Adrenal gland (tissue), 9 donors: ENCODE measurements at regions not wholly inside any gene's neighbourhood (a gene's known extent, or its start where the extent isn't known, plus 50 kb on each side); places are given as distances from the start of the nearest gene placed in this dataset.

Experiments
- DNase-seq, 7 donors: peaks; one replicate each; pipeline ENCODE4 v3.0.0-alpha.2; 2019 to 2020
- H3K27ac ChIP-seq, 5 donors: fragments of 200-600 bp; sonication (generic) in 4 of 5; 1 replicate in 3 of 5; 2 replicates in 2 of 5; pipeline versions ENCODE4 v1.5.1 to v1.8.0; 2016 to 2020; ENCODE audit warnings: mild to moderate bottlenecking in 1 of 5
- H3K27me3 ChIP-seq: fragments of 200-600 bp; 2 replicates; pipeline ENCODE4 v1.8.0; 2021
- H3K36me3 ChIP-seq, 2 donors: fragments of 200-600 bp; replicated peaks in 1 of 2; 1 replicate in 1 of 2; 2 replicates in 1 of 2; pipeline versions ENCODE4 v1.5.1 to v1.8.0; 2018 to 2022
- H3K4me1 ChIP-seq, 2 donors: fragments of 200-600 bp; replicated peaks in 1 of 2; 1 replicate in 1 of 2; 2 replicates in 1 of 2; pipeline versions ENCODE4 v1.5.1 to v1.8.0; 2018 to 2021
- H3K4me3 ChIP-seq, 4 donors: fragments of 200-600 bp; sonication (generic) in 3 of 4; one replicate each; pipeline ENCODE4 v1.5.1; 2016 to 2018
- H3K9me3 ChIP-seq, 3 donors: fragments of 200-600 bp; sonication (generic) in 1 of 3; replicated peaks in 1 of 3; 1 replicate in 2 of 3; 2 replicates in 1 of 3; pipeline versions ENCODE4 v1.5.1 to v1.8.0; 2016 to 2021
- CTCF ChIP-seq, 6 experiments: fragments of 450-650 bp in 4 of 6; fragments of 200-600 bp in 2 of 6; sonication (generic) in 1 of 6; IDR thresholded peaks; 1 replicate in 5 of 6; 2 replicates in 1 of 6; pipeline versions ENCODE4 v1.5.1 to v1.8.0; 2016 to 2021; ENCODE audit warnings: antibody characterized with exemption in 6 of 6, mild to moderate bottlenecking in 2 of 6, moderate library complexity in 1 of 6
- POLR2A ChIP-seq, 2 donors: fragments of 450-650 bp; IDR thresholded peaks; one replicate each; pipeline ENCODE4 v1.6.1; 2017; ENCODE audit warnings: antibody characterized with exemption in 2 of 2, mild to moderate bottlenecking in 2 of 2, moderate library complexity in 1 of 2
- whole genome bisulfite sequencing, 4 donors: extraction: QIAGEN DNeasy Blood & Tissue Kit in 2 of 4; methylation state at CpG; one replicate each; pipeline versions ENCODE4 v1.1.5 to v1.1.7; 2013 to 2017; 5-methylcytosine and 5-hydroxymethylcytosine counted together
- intact Hi-C, 2 donors: fragments of 100-400 bp; cut with DNase I; formaldehyde crosslinking; loops; one replicate each; pipeline versions ENCODE4 v1.14.1 to v1.15.0; 2022 to 2023
- donor health status: healthy with polysubstance abuse.
- donor health status: Bipolar disorder and iron deficiency.
- donor health status: DM: yes; HTN: yes; CAD: no.
- donor health status: DM: no; HTN: no; CAD: no.
- donor health status: DM: no; HTN: no; CAD: no.

- no peaks in the 10 kb centered on the region for H3K9me3 ChIP-seq
- DNase-seq = no peak
- no peaks in the 10 kb centered on the region for H3K27me3 ChIP-seq
- intact Hi-C loops = no loop called here
- no peak overlapping the region for H3K4me3 ChIP-seq
- 55 to 70% (median 66%) methylated on average over 2 of the region's 2 CpGs for WGBS, 4 donors
- no peaks in the 10 kb centered on the region for H3K4me1 ChIP-seq
- TF ChIP-seq POLR2A (IDR thresholded peaks at IDR 0.05) (no peak), CTCF (IDR thresholded peaks at IDR 0.05) (no peak)
- no peaks in the 10 kb centered on the region for H3K36me3 ChIP-seq
- no peak overlapping the region for H3K27ac ChIP-seq
Observed at GRCh38 chr4:144223661-144224060, 83.1 kb upstream of the GYPA start.

DNA sequence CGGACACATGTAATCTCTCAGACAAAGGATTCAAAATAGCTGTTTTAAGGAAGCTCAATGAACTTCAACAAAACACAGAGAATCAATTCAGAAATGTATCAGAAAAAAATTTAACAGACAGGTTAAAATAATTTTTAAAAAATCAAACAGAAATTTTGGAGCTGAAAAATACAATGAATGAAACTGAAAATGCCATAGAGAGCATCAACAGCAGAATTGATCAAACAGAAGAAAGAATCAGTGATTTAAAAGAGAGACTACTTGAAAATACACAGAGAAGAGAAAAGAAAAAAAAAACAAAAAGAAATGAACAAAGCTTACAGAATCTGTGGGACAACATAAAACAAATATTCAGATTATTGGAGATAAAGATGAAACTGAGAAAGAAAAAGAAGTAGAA lies 118.8 kb upstream of the GYPA start:
- Histone ChIP-seq H3K36me3 (no peaks in the 10 kb centered on the region), H3K27me3 (no peaks in the 10 kb centered on the region), H3K27ac (no peak overlapping the region), H3K9me3 (peaks cover 0 to 8% (median 0%) of the 10 kb centered on the region in 3 donors), H3K4me1 (no peaks in the 10 kb centered on the region), H3K4me3 (no peak overlapping the region)
- intact Hi-C loops = no loop called here
- 72 to 95% (median 88%) methylated on average over 1 of the region's 1 CpG for WGBS, 4 donors
- TF ChIP-seq POLR2A (IDR thresholded peaks at IDR 0.05) = no peak
- TF ChIP-seq CTCF (IDR thresholded peaks at IDR 0.05) = no peak
- DNase-seq = no peak

GRCh38 chr4:144267084-144267483 lies 126.6 kb upstream of the GYPA start:
- 62 to 70% (median 64%) methylated on average over 1 of the region's 1 CpG for WGBS, 4 donors
- H3K4me3 ChIP-seq = no peak overlapping the region
- no peak for DNase-seq
- intact Hi-C loops = no loop called here
- TF ChIP-seq CTCF (IDR thresholded peaks at IDR 0.05) (no peak), POLR2A (IDR thresholded peaks at IDR 0.05) (no peak)
- no peaks in the 10 kb centered on the region for H3K36me3 ChIP-seq
- no peak overlapping the region for H3K27ac ChIP-seq
- H3K9me3 ChIP-seq = no peaks in the 10 kb centered on the region
- no peaks in the 10 kb centered on the region for H3K4me1 ChIP-seq
- no peaks in the 10 kb centered on the region for H3K27me3 ChIP-seq

DNA sequence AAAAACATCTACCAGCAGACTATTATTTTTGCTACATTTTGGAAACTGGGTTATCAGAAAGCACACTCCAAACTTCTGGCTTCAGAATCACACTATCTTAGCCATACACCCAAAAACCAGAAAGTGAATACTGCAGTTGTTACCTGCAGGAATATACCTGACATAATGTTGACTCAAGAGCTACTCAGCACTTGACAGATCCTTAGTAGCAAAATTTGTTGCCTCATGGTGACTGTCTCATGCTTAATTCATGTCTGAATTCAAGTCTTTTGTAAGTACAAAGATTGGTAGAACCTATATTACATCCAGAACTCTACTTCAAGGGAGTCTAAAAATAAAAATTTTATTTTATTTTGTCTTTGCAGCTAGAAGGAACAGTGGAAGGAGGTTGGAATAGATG lies 140.2 kb upstream of the GYPA start:
- no peaks in the 10 kb centered on the region for H3K27me3 ChIP-seq
- TF ChIP-seq POLR2A (IDR thresholded peaks at IDR 0.05) = no peak
- TF ChIP-seq CTCF (IDR thresholded peaks at IDR 0.05) = no peak
- H3K4me1 ChIP-seq = no peaks in the 10 kb centered on the region
- intact Hi-C loops = no loop called here
- no peak overlapping the region for H3K27ac ChIP-seq
- no peaks in the 10 kb centered on the region for H3K36me3 ChIP-seq
- DNase-seq = no peak
- H3K9me3 ChIP-seq = no peaks in the 10 kb centered on the region
- H3K4me3 ChIP-seq = no peak overlapping the region
